HL-60 (cell line): ENCODE measurements at regions not wholly inside any gene's neighbourhood (a gene's known extent, or its start where the extent isn't known, plus 50 kb on each side); places are given as distances from the start of the nearest gene placed in this dataset.

Experiments
- DNase-seq, 2 experiments: peaks; one replicate each; pipeline ENCODE4 v3.0.0-alpha.2; 2010 to 2020; ENCODE audit warnings: low read depth in 1 of 2, low spot score in 1 of 2
- H3K27ac ChIP-seq: fragments of 250-450 bp; sonication (Bioruptor Pico); replicated peaks from 2 replicates; pipeline ENCODE4 v1.5.1; 2020; ENCODE audit warnings: mild to moderate bottlenecking, moderate library complexity
- H3K27me3 ChIP-seq: fragments of 250-450 bp; sonication (Bioruptor Pico); 2 replicates; pipeline ENCODE4 v1.5.1; 2021; ENCODE audit warnings: mild to moderate bottlenecking, moderate library complexity; ENCODE audit not compliant: insufficient read depth, poor library complexity, severe bottlenecking
- H3K4me3 ChIP-seq: replicated peaks from 2 replicates; pipeline ENCODE4 v1.5.1; 2011; ENCODE audit warnings: mild to moderate bottlenecking, control low read depth, low read length; ENCODE audit not compliant: insufficient read depth
- CTCF ChIP-seq: IDR thresholded peaks from one replicate; pipeline ENCODE4 v1.5.1; 2011; ENCODE audit warnings: low read length, control low read depth, inconsistent platforms; ENCODE audit not compliant: insufficient read depth
- GABPA ChIP-seq: IDR thresholded peaks from 2 replicates; pipeline ENCODE4 v1.6.1; 2012; ENCODE audit warnings: low read depth
- POLR2AphosphoS5 ChIP-seq: IDR thresholded peaks from 2 replicates; pipeline ENCODE4 v1.6.1; 2012; ENCODE audit warnings: low read depth
- SPI1 ChIP-seq: IDR thresholded peaks from 2 replicates; pipeline ENCODE4 v1.6.1; 2012; ENCODE audit warnings: low read depth, mild to moderate bottlenecking, borderline replicate concordance
- TF ChIP-seq, protein P1 (sequence below): IDR thresholded peaks from 2 replicates; pipeline ENCODE4 v1.6.1; 2012; ENCODE audit warnings: low read depth; ENCODE audit not compliant: insufficient replicate concordance

GRCh38 chr4:160969925-160970324, 1193.9 kb downstream of the FSTL5 start:
- Histone ChIP-seq H3K4me3 (no peak overlapping the region), H3K27me3 (no peaks in the 10 kb centered on the region), H3K27ac (no peak overlapping the region)
- DNase-seq, result no peak
- TF ChIP-seq POLR2AphosphoS5 (no peak), CTCF (no peak), SPI1 (no peak), GABPA (no peak)
- TF ChIP-seq, protein P1, sequence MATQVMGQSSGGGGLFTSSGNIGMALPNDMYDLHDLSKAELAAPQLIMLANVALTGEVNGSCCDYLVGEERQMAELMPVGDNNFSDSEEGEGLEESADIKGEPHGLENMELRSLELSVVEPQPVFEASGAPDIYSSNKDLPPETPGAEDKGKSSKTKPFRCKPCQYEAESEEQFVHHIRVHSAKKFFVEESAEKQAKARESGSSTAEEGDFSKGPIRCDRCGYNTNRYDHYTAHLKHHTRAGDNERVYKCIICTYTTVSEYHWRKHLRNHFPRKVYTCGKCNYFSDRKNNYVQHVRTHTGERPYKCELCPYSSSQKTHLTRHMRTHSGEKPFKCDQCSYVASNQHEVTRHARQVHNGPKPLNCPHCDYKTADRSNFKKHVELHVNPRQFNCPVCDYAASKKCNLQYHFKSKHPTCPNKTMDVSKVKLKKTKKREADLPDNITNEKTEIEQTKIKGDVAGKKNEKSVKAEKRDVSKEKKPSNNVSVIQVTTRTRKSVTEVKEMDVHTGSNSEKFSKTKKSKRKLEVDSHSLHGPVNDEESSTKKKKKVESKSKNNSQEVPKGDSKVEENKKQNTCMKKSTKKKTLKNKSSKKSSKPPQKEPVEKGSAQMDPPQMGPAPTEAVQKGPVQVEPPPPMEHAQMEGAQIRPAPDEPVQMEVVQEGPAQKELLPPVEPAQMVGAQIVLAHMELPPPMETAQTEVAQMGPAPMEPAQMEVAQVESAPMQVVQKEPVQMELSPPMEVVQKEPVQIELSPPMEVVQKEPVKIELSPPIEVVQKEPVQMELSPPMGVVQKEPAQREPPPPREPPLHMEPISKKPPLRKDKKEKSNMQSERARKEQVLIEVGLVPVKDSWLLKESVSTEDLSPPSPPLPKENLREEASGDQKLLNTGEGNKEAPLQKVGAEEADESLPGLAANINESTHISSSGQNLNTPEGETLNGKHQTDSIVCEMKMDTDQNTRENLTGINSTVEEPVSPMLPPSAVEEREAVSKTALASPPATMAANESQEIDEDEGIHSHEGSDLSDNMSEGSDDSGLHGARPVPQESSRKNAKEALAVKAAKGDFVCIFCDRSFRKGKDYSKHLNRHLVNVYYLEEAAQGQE, result no peak

DNA sequence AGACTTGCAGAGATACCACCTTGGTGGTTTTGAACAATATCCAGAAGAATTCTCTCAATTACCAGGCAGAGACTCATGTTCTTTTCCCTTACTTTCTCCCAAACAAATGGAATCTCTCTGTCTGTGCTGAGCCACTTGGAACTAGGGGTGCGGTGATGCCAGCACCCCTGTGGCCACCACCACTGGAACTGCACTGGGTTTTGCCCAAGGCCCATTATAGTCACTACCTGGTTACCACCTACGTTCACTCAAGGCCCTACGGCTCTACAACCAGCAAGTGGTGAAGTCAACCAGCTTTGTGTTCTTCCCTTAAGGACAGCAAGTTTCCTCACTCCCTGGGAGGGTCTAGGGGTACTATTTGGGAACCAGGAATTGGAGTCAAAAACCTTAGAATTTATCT, 1183.7 kb downstream of the FSTL5 start:
- no peaks in the 10 kb centered on the region for H3K27me3 ChIP-seq
- TF ChIP-seq CTCF, result no peak
- TF ChIP-seq, protein P1, result no peak
- TF ChIP-seq SPI1, result no peak
- TF ChIP-seq POLR2AphosphoS5, result no peak
- no peak for TF ChIP-seq GABPA
- no peak overlapping the region for H3K4me3 ChIP-seq
- H3K27ac ChIP-seq, result no peak overlapping the region
- DNase-seq, result no peak

GRCh38 chr4:160981083-160981482, 1182.7 kb downstream of the FSTL5 start:
- DNase-seq, result no peak
- Histone ChIP-seq H3K27me3 (no peaks in the 10 kb centered on the region), H3K4me3 (no peak overlapping the region), H3K27ac (no peak overlapping the region)
- TF ChIP-seq POLR2AphosphoS5, result no peak
- TF ChIP-seq, protein P1, result no peak
- no peak for TF ChIP-seq SPI1
- TF ChIP-seq CTCF, result no peak
